Hindlimb muscle (tissue), 1 donor: ENCODE measurements at regions not wholly inside any gene's neighbourhood (a gene's known extent, or its start where the extent isn't known, plus 50 kb on each side); places are given as distances from the start of the nearest gene placed in this dataset.

Source experiments
- DNase-seq: peaks from one replicate; pipeline ENCODE4 v3.0.0-alpha.2; 2013

- DNase-seq, result no peak
Observed at GRCh38 chr4:15232366-15233263, 195.2 kb upstream of the C1QTNF7 start.

GRCh38 chr4:15233264-15233597 is 194.6 kb upstream of the C1QTNF7 start:
- DNase-seq, result peak; percentile 46

GRCh38 chr4:15233626-15234025 is 194.2 kb upstream of the C1QTNF7 start:
- no peak for DNase-seq

- DNase-seq, result no peak
Observed at GRCh38 chr4:15234116-15234855, 193.5 kb upstream of the C1QTNF7 start.

- peak; percentile 48 for DNase-seq
Observed at GRCh38 chr4:15234856-15235126, 193.0 kb upstream of the C1QTNF7 start.

- DNase-seq, result no peak
Observed at GRCh38 chr4:15235135-15235534, 192.7 kb upstream of the C1QTNF7 start.

GRCh38 chr4:15237648-15238230 is 190.1 kb upstream of the C1QTNF7 start:
- peak; percentile 56 for DNase-seq

GRCh38 chr4:15238720-15239119 is 189.1 kb upstream of the C1QTNF7 start:
- DNase-seq, result no peak

- peak; percentile 72 for DNase-seq
Observed at GRCh38 chr4:15239866-15240265, 188.0 kb upstream of the C1QTNF7 start.

GRCh38 chr4:15240764-15241163 is 187.1 kb upstream of the C1QTNF7 start:
- DNase-seq, result no peak

GRCh38 chr4:15242021-15242420 is 185.8 kb upstream of the C1QTNF7 start:
- no peak for DNase-seq

- no peak for DNase-seq
Observed at GRCh38 chr4:15244354-15244753, 183.5 kb upstream of the C1QTNF7 start.

GRCh38 chr4:15245006-15245530 is 182.8 kb upstream of the C1QTNF7 start:
- DNase-seq, result no peak

- peak; percentile 77 for DNase-seq
Observed at GRCh38 chr4:15250021-15250441, 177.8 kb upstream of the C1QTNF7 start.

GRCh38 chr4:15253349-15253748 is 174.5 kb upstream of the C1QTNF7 start:
- no peak for DNase-seq

GRCh38 chr4:15254236-15254880 is 173.5 kb upstream of the C1QTNF7 start:
- no peak for DNase-seq

- no peak for DNase-seq
Observed at GRCh38 chr4:15255537-15255936, 172.3 kb upstream of the C1QTNF7 start.

- no peak for DNase-seq
Observed at GRCh38 chr4:15260758-15261157, 167.1 kb upstream of the C1QTNF7 start.

- no peak for DNase-seq
Observed at GRCh38 chr4:15262396-15262795, 165.4 kb upstream of the C1QTNF7 start.

- no peak for DNase-seq
Observed at GRCh38 chr4:15270201-15270600, 157.6 kb upstream of the C1QTNF7 start.

- DNase-seq, result no peak
Observed at GRCh38 chr4:15286041-15286440, 141.8 kb upstream of the C1QTNF7 start.

- DNase-seq, result no peak
Observed at GRCh38 chr4:15291122-15291521, 136.7 kb upstream of the C1QTNF7 start.

- DNase-seq, result no peak
Observed at GRCh38 chr4:15293711-15294110, 134.1 kb upstream of the C1QTNF7 start.
